GM23248 (cell line): ENCODE measurements at regions not wholly inside any gene's neighbourhood (a gene's known extent, or its start where the extent isn't known, plus 50 kb on each side); places are given as distances from the start of the nearest gene placed in this dataset.
A peak's percentile ranks its signal among the peaks of the same experiment; 100 is the strongest.

Experiments
- DNase-seq: peaks from one replicate; pipeline ENCODE4 v3.0.0-alpha.2; 2015
- H2AFZ ChIP-seq: fragments of 200-600 bp; sonication (generic); 2 replicates; pipeline ENCODE4 v1.6.1; 2016; ENCODE audit warnings: antibody characterized with exemption
- H3F3A ChIP-seq: fragments of 200-600 bp; sonication (generic); 2 replicates; pipeline ENCODE4 v1.6.1; 2016; ENCODE audit warnings: mild to moderate bottlenecking, antibody characterized with exemption, mixed run types; ENCODE audit not compliant: insufficient read depth
- H3K27ac ChIP-seq: fragments of 200-600 bp; sonication (generic); 2 replicates; pipeline ENCODE4 v1.5.1; 2016; ENCODE audit warnings: mild to moderate bottlenecking
- H3K27me3 ChIP-seq: fragments of 200-600 bp; sonication (generic); replicated peaks from 2 replicates; pipeline ENCODE4 v1.6.1; 2016; ENCODE audit warnings: mild to moderate bottlenecking; ENCODE audit not compliant: insufficient read depth
- H3K36me3 ChIP-seq: fragments of 200-600 bp; sonication (generic); 2 replicates; pipeline ENCODE4 v1.6.1; 2016; ENCODE audit warnings: low read depth, mild to moderate bottlenecking
- H3K4me1 ChIP-seq: fragments of 200-600 bp; sonication (generic); 2 replicates; pipeline ENCODE4 v1.6.1; 2016; ENCODE audit warnings: mild to moderate bottlenecking; ENCODE audit not compliant: insufficient read depth
- H3K4me2 ChIP-seq: fragments of 200-600 bp; sonication (generic); one replicate; pipeline ENCODE4 v1.6.1; 2016; ENCODE audit warnings: mild to moderate bottlenecking; ENCODE audit not compliant: unreplicated experiment
- H3K4me3 ChIP-seq: fragments of 200-600 bp; sonication (generic); 2 replicates; pipeline ENCODE4 v1.5.1; 2016; ENCODE audit warnings: mild to moderate bottlenecking
- H3K79me2 ChIP-seq: fragments of 200-600 bp; sonication (generic); 2 replicates; pipeline ENCODE4 v1.6.1; 2016; ENCODE audit warnings: mild to moderate bottlenecking; ENCODE audit not compliant: insufficient read depth
- H3K9ac ChIP-seq: fragments of 200-600 bp; sonication (generic); 2 replicates; pipeline ENCODE4 v1.6.1; 2016; ENCODE audit warnings: mild to moderate bottlenecking
- H3K9me2 ChIP-seq: fragments of 200-600 bp; sonication (generic); 2 replicates; pipeline ENCODE4 v1.6.1; 2016; ENCODE audit warnings: mixed run types, mild to moderate bottlenecking, moderate library complexity; ENCODE audit not compliant: insufficient read depth
- H3K9me3 ChIP-seq: fragments of 200-600 bp; sonication (generic); one replicate; pipeline ENCODE4 v1.6.1; 2017; ENCODE audit warnings: low read depth
- H4K20me1 ChIP-seq: fragments of 200-600 bp; sonication (generic); 2 replicates; pipeline ENCODE4 v1.6.0; 2016; ENCODE audit not compliant: insufficient read depth
- EZH2 ChIP-seq: fragments of 200-600 bp; sonication (generic); IDR thresholded peaks from 2 replicates; pipeline ENCODE4 v1.6.1; 2018; ENCODE audit warnings: antibody characterized with exemption, mild to moderate bottlenecking; ENCODE audit not compliant: insufficient read depth, poor library complexity, severe bottlenecking
- EZH2phosphoT487 ChIP-seq: fragments of 200-600 bp; sonication (generic); IDR thresholded peaks from 2 replicates; pipeline ENCODE4 v1.6.1; 2018; ENCODE audit warnings: antibody characterized with exemption, moderate library complexity, mild to moderate bottlenecking, low read depth; ENCODE audit not compliant: insufficient read depth
- WGBS, 2 experiments: methylation state at CpG; one replicate each; pipeline ENCODE4 v1.1.6; 2015 to 2017; ENCODE audit warnings: low lambda C conversion rate in 2 of 2, low coverage in 1 of 2; ENCODE audit errors: missing lambda C conversion rate in 2 of 2; 5-methylcytosine and 5-hydroxymethylcytosine counted together
- in situ Hi-C: fragments of 300-500 bp; cut with MboI; formaldehyde crosslinking; loops from 2 replicates; pipeline ENCODE4 v1.15.0; 2020

- H3K4me3 ChIP-seq = no peak overlapping the region
- H3K27ac ChIP-seq = peak overlapping the region; percentile 27
- DNase-seq = peak; percentile 25
- H3K9ac ChIP-seq = no peak overlapping the region
- WGBS, 2 experiments = 37 to 50% methylated on average over 8 of the region's 8 CpGs
- peak overlapping the region; percentile 63 for H2AFZ ChIP-seq
- no peak for TF ChIP-seq EZH2phosphoT487
- no peak for TF ChIP-seq EZH2
- no peaks in the 10 kb centered on the region for H3K36me3 ChIP-seq
- H3F3A ChIP-seq = peaks cover 17% of the 10 kb centered on the region
- H3K27me3 ChIP-seq = no peaks in the 10 kb centered on the region
- no peaks in the 10 kb centered on the region for H3K9me3 ChIP-seq
- H3K4me2 ChIP-seq = no peak overlapping the region
- H3K79me2 ChIP-seq = no peaks in the 10 kb centered on the region
- H3K4me1 ChIP-seq = peaks cover 26% of the 10 kb centered on the region
- in situ Hi-C loops = no loop called here
- H3K9me2 ChIP-seq = no peaks in the 10 kb centered on the region
- H4K20me1 ChIP-seq = no peaks in the 10 kb centered on the region
Observed at GRCh38 chr1:58896246-58897183, 112.7 kb upstream of the JUN start.

DNA sequence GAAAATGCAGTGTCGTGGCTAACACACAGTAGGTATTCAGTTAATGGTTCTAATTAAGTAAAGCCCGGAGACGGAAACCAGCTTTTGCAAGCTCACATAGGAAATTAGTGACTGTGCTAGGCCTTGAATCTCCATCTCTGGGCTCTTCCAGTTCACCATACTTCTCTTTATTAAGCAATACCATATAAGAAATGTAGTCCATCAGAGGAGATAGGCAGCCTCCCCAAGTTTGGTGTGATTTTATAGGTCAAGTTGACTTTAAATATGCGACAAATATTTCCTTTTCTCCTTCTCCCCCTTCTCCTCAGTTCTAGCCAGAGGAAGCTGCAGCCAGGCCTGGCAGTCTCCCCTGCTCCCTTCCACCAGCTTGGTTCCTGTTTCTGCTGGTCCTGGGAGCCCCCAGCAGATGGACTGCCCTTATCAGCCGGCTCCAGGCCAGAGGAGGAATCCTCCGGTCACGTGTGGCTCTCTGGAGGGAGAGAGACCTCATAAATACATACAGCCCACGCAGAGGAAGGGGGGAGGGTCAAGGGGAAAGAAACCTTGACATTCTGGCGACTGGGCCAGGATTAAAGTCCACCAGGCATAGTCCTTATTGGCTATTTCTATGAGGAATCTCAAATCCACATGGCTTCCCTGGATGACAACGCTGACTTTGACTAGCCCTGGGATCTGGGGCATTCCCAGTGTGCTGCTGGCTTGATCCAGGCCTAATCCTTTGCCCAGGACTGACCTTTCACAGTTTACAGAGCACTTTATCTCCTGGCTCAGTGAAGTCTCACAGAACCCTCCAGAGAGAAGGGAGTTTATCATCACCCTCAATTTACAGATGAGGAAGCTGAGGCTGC lies 115.1 kb upstream of the JUN start:
- in situ Hi-C loops = no loop called here
- WGBS, 2 experiments = 88 to 94% methylated on average over 10 of the region's 10 CpGs
- no peak overlapping the region for H3K9ac ChIP-seq
- H3K9me3 ChIP-seq = no peaks in the 10 kb centered on the region
- TF ChIP-seq EZH2phosphoT487 (no peak), EZH2 (no peak)
- H4K20me1 ChIP-seq = no peaks in the 10 kb centered on the region
- H3K4me2 ChIP-seq = no peak overlapping the region
- H3F3A ChIP-seq = peaks cover 31% of the 10 kb centered on the region
- no peak overlapping the region for H3K4me3 ChIP-seq
- no peak overlapping the region for H2AFZ ChIP-seq
- DNase-seq = no peak
- no peaks in the 10 kb centered on the region for H3K9me2 ChIP-seq
- H3K4me1 ChIP-seq = peaks cover 29% of the 10 kb centered on the region
- no peaks in the 10 kb centered on the region for H3K79me2 ChIP-seq
- no peak overlapping the region for H3K27ac ChIP-seq
- H3K36me3 ChIP-seq = no peaks in the 10 kb centered on the region
- H3K27me3 ChIP-seq = no peaks in the 10 kb centered on the region

DNA sequence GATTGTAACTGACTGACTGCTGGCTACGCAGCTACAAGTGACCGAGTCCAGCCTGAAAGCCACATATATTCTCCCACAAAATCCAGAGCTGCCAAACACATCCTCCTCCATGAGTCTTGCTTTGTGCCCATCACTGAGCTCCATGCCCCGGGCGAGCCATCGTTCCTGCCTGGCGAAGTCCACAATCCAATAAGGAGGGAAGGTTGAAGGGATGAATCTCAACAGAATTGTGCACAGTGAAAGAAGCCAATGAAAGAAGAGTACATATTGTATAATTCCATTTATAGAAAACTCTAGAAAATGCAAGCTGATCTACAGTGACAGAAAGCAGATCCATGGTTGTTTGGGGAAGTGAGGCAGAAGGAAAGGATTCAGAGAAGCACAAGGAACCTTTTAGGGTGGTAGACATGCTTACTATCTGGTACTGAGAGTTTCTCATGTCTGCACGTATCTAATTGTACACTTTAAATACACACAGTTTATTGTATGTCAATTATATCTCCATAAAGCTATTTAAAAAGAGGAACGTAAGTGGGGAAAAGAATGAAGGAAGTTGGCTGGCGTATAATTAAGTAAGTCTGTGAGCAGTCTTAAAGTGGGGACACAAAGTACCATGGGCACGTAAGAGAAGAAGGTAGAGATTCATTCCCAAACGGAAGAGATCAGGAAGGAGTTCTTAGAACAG lies 115.9 kb upstream of the JUN start:
- peaks cover 35% of the 10 kb centered on the region for H3K4me1 ChIP-seq
- H4K20me1 ChIP-seq = no peaks in the 10 kb centered on the region
- no peak for DNase-seq
- H3K27me3 ChIP-seq = no peaks in the 10 kb centered on the region
- H3F3A ChIP-seq = peaks cover 38% of the 10 kb centered on the region
- no peak overlapping the region for H2AFZ ChIP-seq
- H3K9me3 ChIP-seq = no peaks in the 10 kb centered on the region
- no peak overlapping the region for H3K27ac ChIP-seq
- no peak for TF ChIP-seq EZH2
- no peak for TF ChIP-seq EZH2phosphoT487
- 96 to 97% methylated on average over 11 of the region's 11 CpGs for WGBS, 2 experiments
- H3K9ac ChIP-seq = no peak overlapping the region
- H3K79me2 ChIP-seq = no peaks in the 10 kb centered on the region
- in situ Hi-C loops = no loop called here
- no peaks in the 10 kb centered on the region for H3K36me3 ChIP-seq
- H3K4me3 ChIP-seq = no peak overlapping the region
- no peak overlapping the region for H3K4me2 ChIP-seq
- no peaks in the 10 kb centered on the region for H3K9me2 ChIP-seq

DNA sequence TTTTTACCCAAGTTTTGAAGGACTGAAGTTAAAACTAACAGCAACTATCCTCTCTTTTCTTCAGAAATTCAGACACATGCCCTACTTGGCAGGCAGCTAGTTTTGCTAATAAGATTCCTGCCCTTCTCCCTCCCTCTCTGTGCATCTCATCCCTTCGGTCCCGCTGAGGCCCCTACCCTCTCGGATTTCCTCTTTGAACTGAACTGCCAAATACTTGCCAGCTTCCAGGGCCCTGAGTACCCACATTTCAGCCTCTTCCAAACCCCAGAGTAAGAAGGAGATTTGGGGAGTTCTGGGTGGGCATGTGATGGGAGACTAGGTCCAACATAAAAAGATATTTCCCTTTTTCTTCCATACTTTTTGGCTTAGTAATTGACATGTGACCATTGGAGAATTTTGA lies 116.5 kb upstream of the JUN start:
- no peak overlapping the region for H3K9ac ChIP-seq
- no peaks in the 10 kb centered on the region for H3K9me3 ChIP-seq
- no peaks in the 10 kb centered on the region for H3K9me2 ChIP-seq
- H3K27me3 ChIP-seq = no peaks in the 10 kb centered on the region
- H3K79me2 ChIP-seq = no peaks in the 10 kb centered on the region
- in situ Hi-C loops = no loop called here
- no peak for TF ChIP-seq EZH2phosphoT487
- TF ChIP-seq EZH2 = no peak
- no peak overlapping the region for H3K4me3 ChIP-seq
- H2AFZ ChIP-seq = no peak overlapping the region
- peaks cover 38% of the 10 kb centered on the region for H3F3A ChIP-seq
- DNase-seq = no peak
- WGBS, 2 experiments = 86 to 87% methylated on average over 3 of the region's 3 CpGs
- H3K4me1 ChIP-seq = peaks cover 31% of the 10 kb centered on the region
- H3K4me2 ChIP-seq = no peak overlapping the region
- no peak overlapping the region for H3K27ac ChIP-seq
- H3K36me3 ChIP-seq = no peaks in the 10 kb centered on the region
- H4K20me1 ChIP-seq = no peaks in the 10 kb centered on the region
